ENCODE measurements at regions not wholly inside any gene's neighbourhood (a gene's known extent, or its start where the extent isn't known, plus 50 kb on each side); places are given as distances from the start of the nearest gene placed in this dataset.

DNA sequence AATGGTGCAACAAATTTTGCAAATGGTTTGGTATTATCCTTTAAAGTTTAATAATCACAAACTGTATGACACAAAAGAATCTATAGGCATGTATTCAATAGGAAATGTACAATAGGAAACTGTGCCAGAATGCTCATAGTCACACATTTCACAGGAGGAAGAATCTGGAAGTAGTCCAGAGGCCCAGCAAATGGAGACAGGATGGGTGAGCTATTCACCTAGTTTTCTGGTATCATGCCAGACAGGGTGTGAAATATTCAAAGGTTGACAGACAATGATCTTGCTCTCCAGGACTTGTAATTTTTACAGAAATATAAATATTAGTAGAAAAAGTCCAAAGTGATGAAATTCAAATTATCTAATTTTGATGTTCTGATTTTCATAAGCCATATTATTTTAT lies 520.1 kb upstream of the IMPG1 start:
- TF ChIP-seq POLR2A (IDR thresholded peaks at IDR 0.05; ENCODE audit: borderline replicate concordance, extremely low read depth, insufficient read depth, insufficient read length), result no peak
- TF ChIP-seq SIN3A (IDR thresholded peaks at IDR 0.05; ENCODE audit: low read depth), result no peak
- no peak for TF ChIP-seq CTCF (IDR thresholded peaks at IDR 0.05 in 2 of 3, conservative IDR thresholded peaks at IDR 0.05 in 1 of 3; ENCODE audit: borderline replicate concordance in 1 of 3, insufficient read depth in 1 of 3, low read depth in 2 of 3, low read length in 2 of 3)
- no peak for TF ChIP-seq EZH2phosphoT487 (IDR thresholded peaks at IDR 0.05; ENCODE audit: borderline replicate concordance)
- no peak for TF ChIP-seq YY1 (IDR thresholded peaks at IDR 0.05; ENCODE audit: extremely low read depth, insufficient replicate concordance, low read depth, low read length)
